ENCODE measurements at regions not wholly inside any gene's neighbourhood (a gene's known extent, or its start where the extent isn't known, plus 50 kb on each side); places are given as distances from the start of the nearest gene placed in this dataset.
"Not testable (repeated sequence)": the region's sequence is repeated elsewhere in the genome, so short reads cannot be mapped to it uniquely, and the experiment has no call there.

GRCh38 chr5:82872321-82873288 lies 204.6 kb downstream of the TMEM167A start:
- TF ChIP-seq CTCF (IDR thresholded peaks at IDR 0.05; ENCODE audit: low read depth, low read length); EZH2phosphoT487 (IDR thresholded peaks at IDR 0.05; ENCODE audit: low read depth): not testable (repeated sequence)
